Caco-2 (cell line): ENCODE measurements at regions not wholly inside any gene's neighbourhood (a gene's known extent, or its start where the extent isn't known, plus 50 kb on each side); places are given as distances from the start of the nearest gene placed in this dataset.

Source experiments
- BruUV-seq: library from RNA; stranded (reverse); fragments of 400-500 nt; replicated peaks from 2 replicates; lab custom pipeline; 2021; lab: Mats Ljungman, UMichigan
- CTCF ChIA-PET: fragments of 300-600 bp; sonication (Branson Sonifier 250); formaldehyde crosslinking; loops from one replicate; lab custom pipeline; 2022; ENCODE audit warnings: antibody characterized with exemption; lab: Charles Lee
- POLR2A ChIA-PET: fragments of 300-600 bp; sonication (Branson Sonifier 250); formaldehyde crosslinking; loops from one replicate; lab custom pipeline; 2022; ENCODE audit warnings: antibody characterized with exemption; lab: Charles Lee
- DNase-seq, 2 experiments: peaks; one replicate each; pipeline versions ENCODE4 v3.0.0 to v3.0.0-alpha.2; 2020 to 2022
- H3K27me3 ChIP-seq: replicated peaks from 2 replicates; pipeline ENCODE4 v1.6.0; 2011; ENCODE audit warnings: low read length; ENCODE audit not compliant: control insufficient read depth, insufficient read depth
- H3K36me3 ChIP-seq: 2 replicates; pipeline ENCODE4 v1.5.1; 2011; ENCODE audit warnings: low read length; ENCODE audit not compliant: control insufficient read depth, insufficient read depth
- H3K4me1 ChIP-seq: fragments of 250-450 bp; sonication (Bioruptor Pico); 2 replicates; pipeline ENCODE4 v1.5.1; 2020; ENCODE audit warnings: mild to moderate bottlenecking
- H3K4me3 ChIP-seq: 2 replicates; pipeline ENCODE4 v1.5.1; 2011; ENCODE audit warnings: low read depth, mild to moderate bottlenecking, control low read depth, low read length
- H3K9me3 ChIP-seq: fragments of 250-450 bp; sonication (Bioruptor Pico); 2 replicates; pipeline ENCODE4 v1.5.1; 2020; ENCODE audit warnings: mild to moderate bottlenecking, moderate library complexity
- H3K27ac Mint-ChIP-seq: one replicate; pipeline ENCODE4 v1.8.0; 2022; ENCODE audit warnings: mixed read lengths; ENCODE audit not compliant: unreplicated experiment
- H3K27me3 Mint-ChIP-seq: one replicate; pipeline ENCODE4 v1.8.0; 2022; ENCODE audit warnings: mixed read lengths; ENCODE audit not compliant: insufficient read depth, unreplicated experiment
- H3K36me3 Mint-ChIP-seq: one replicate; pipeline ENCODE4 v1.8.0; 2022; ENCODE audit warnings: mild to moderate bottlenecking, mixed read lengths; ENCODE audit not compliant: insufficient read depth, unreplicated experiment
- H3K4me1 Mint-ChIP-seq: one replicate; pipeline ENCODE4 v1.8.0; 2022; ENCODE audit warnings: low read depth, mixed read lengths; ENCODE audit not compliant: unreplicated experiment
- H3K4me3 Mint-ChIP-seq: one replicate; pipeline ENCODE4 v1.8.0; 2022; ENCODE audit warnings: mild to moderate bottlenecking, moderate library complexity, mixed read lengths; ENCODE audit not compliant: unreplicated experiment
- H3K9me3 Mint-ChIP-seq: one replicate; pipeline ENCODE4 v1.8.0; 2022; ENCODE audit warnings: mixed read lengths; ENCODE audit not compliant: unreplicated experiment
- intact Hi-C: fragments of 100-400 bp; cut with micrococcal nuclease; formaldehyde crosslinking; loops from one replicate; pipeline ENCODE4 v1.10.0; 2022; ENCODE audit not compliant: unreplicated experiment
- TF ChIP-seq, protein P1 (sequence below), 2 experiments: fragments of 200-600 bp in 1 of 2; IDR thresholded peaks; 1 replicate in 1 of 2; 2 replicates in 1 of 2; pipeline versions ENCODE4 v1.5.1 to v1.8.0; 2011 to 2022; ENCODE audit warnings: antibody characterized with exemption in 1 of 2, control low read depth in 1 of 2, inconsistent platforms in 1 of 2, low read depth in 1 of 2, low read length in 1 of 2, mild to moderate bottlenecking in 1 of 2, moderate library complexity in 1 of 2; ENCODE audit not compliant: insufficient read depth in 1 of 2, severe bottlenecking in 1 of 2, unreplicated experiment in 1 of 2

DNA sequence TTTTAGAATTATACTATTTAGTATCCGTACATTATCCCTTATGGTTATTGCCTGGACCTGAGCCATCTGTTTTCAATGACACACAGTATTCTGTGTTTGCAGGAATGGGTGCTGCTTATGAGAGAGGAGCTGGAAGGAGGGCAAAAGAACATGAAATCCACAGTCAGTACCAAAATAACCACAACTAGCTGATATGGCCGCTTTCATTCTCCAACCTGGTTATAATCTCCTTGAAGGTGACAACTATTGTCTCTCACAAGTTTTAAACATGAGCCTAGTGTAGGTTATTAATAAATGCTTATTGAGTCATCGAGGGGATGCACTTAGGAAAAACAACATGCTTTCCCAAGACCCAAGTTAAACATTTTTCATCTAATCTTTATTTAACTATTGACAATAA lies 356.6 kb downstream of the BMP2 start:
- no peaks in the 10 kb centered on the region for H3K36me3 ChIP-seq
- no peaks in the 10 kb centered on the region for H3K4me1 ChIP-seq
- H3K9me3 Mint-ChIP-seq = no peaks in the 10 kb centered on the region
- H3K27ac Mint-ChIP-seq = no peak overlapping the region
- intact Hi-C loops = no loop called here
- H3K9me3 ChIP-seq = no peaks in the 10 kb centered on the region
- no peaks in the 10 kb centered on the region for H3K36me3 Mint-ChIP-seq
- TF ChIP-seq, protein P1, sequence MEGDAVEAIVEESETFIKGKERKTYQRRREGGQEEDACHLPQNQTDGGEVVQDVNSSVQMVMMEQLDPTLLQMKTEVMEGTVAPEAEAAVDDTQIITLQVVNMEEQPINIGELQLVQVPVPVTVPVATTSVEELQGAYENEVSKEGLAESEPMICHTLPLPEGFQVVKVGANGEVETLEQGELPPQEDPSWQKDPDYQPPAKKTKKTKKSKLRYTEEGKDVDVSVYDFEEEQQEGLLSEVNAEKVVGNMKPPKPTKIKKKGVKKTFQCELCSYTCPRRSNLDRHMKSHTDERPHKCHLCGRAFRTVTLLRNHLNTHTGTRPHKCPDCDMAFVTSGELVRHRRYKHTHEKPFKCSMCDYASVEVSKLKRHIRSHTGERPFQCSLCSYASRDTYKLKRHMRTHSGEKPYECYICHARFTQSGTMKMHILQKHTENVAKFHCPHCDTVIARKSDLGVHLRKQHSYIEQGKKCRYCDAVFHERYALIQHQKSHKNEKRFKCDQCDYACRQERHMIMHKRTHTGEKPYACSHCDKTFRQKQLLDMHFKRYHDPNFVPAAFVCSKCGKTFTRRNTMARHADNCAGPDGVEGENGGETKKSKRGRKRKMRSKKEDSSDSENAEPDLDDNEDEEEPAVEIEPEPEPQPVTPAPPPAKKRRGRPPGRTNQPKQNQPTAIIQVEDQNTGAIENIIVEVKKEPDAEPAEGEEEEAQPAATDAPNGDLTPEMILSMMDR (IDR thresholded peaks at IDR 0.05; ENCODE audit: insufficient read depth in 1 of 2, low read depth in 1 of 2, low read length in 1 of 2, severe bottlenecking in 1 of 2, unreplicated experiment in 1 of 2) = no peak
- no peaks in the 10 kb centered on the region for H3K27me3 ChIP-seq
- no TSS peak for BruUV-seq
- no peak overlapping the region for H3K4me3 Mint-ChIP-seq
- no peak overlapping the region for H3K4me3 ChIP-seq
- POLR2A ChIA-PET = no interaction called here
- no peaks in the 10 kb centered on the region for H3K27me3 Mint-ChIP-seq
- no peaks in the 10 kb centered on the region for H3K4me1 Mint-ChIP-seq
- CTCF ChIA-PET = no interaction called here
- no peak for DNase-seq

DNA sequence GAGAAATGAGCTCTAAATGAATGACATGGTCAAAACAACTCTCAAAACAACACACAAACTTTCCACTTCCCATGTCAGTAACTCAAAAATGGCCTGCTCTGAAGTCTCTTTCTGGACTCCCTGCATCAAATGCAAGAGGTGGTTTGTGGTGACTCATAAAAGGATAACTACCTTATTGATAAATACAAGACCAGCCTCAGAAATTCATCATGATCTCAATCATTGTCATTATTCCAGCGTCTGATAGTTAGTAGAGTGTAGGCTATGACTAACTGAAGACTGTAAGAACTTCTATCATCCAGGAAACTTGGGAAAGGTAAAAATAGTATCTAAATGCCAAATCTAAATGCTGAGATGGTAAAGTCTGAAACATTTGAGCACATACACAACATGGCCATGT lies 369.4 kb downstream of the BMP2 start:
- ChIA-PET POLR2A (no interaction called here), CTCF (no interaction called here)
- Histone ChIP-seq H3K4me1 (peaks cover 11% of the 10 kb centered on the region), H3K27me3 (no peaks in the 10 kb centered on the region), H3K4me3 (no peak overlapping the region), H3K9me3 (no peaks in the 10 kb centered on the region), H3K36me3 (no peaks in the 10 kb centered on the region)
- no peaks in the 10 kb centered on the region for H3K4me1 Mint-ChIP-seq
- TF ChIP-seq, protein P1 (IDR thresholded peaks at IDR 0.05; ENCODE audit: insufficient read depth in 1 of 2, low read depth in 1 of 2, low read length in 1 of 2, severe bottlenecking in 1 of 2, unreplicated experiment in 1 of 2) = no peak
- no peaks in the 10 kb centered on the region for H3K36me3 Mint-ChIP-seq
- no peak for DNase-seq
- H3K4me3 Mint-ChIP-seq = no peak overlapping the region
- intact Hi-C loops = no loop called here
- no TSS peak for BruUV-seq
- H3K27ac Mint-ChIP-seq = no peak overlapping the region
- no peaks in the 10 kb centered on the region for H3K27me3 Mint-ChIP-seq
- H3K9me3 Mint-ChIP-seq = peaks cover 9% of the 10 kb centered on the region

DNA sequence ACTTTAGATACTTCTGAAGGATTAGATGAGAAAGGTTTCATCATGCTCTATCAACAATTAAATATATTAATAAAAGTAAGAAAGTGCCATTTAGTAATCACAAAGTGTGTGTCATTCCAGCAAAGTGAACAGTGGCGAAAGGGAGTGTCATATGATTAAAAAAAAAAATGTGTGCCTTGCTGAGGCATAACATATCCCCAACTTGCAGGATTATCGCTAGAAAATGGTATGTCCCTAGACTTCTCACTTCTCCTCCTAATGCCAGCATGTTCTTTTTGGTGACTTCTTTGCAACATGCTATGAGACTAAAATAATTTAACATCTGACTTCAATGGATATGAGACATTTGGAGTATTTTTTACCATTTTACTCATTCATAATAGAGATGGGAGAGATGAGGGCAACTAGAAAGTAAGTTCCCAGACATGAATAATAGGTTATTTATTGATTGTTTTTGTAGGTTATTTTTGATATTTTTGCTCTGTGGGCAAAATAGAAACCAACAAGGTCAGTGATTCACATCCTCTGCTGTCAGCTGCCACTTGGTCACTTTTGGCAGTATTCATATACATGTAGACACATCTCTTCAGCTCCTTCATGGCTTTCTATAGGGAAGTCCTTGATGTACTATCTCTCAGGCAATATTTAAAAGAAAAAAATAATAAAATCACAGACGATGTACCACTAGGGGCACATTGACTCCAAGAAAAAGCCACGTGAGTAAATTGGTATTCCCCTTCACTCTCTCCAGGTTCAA lies 370.1 kb downstream of the BMP2 start:
- CTCF ChIA-PET = interaction anchor here (1.3 kb wide), 1 partner anchor 10 kb away, joined by 3 read pairs; no protein-coding TSS in a partner anchor

More for the DNA sequence above, 370.1 kb downstream of the BMP2 start:
- H3K36me3 Mint-ChIP-seq = no peaks in the 10 kb centered on the region
- no peak for DNase-seq
- H3K4me3 ChIP-seq = no peak overlapping the region
- no peaks in the 10 kb centered on the region for H3K27me3 ChIP-seq
- H3K9me3 ChIP-seq = no peaks in the 10 kb centered on the region
- intact Hi-C loops = loop anchor here (1.0 to 2.0 kb wide), 2 partner anchors 10 to 23 kb away; no protein-coding TSS in a partner anchor
- H3K4me1 ChIP-seq = peaks cover 11% of the 10 kb centered on the region
- H3K27me3 Mint-ChIP-seq = no peaks in the 10 kb centered on the region
- no TSS peak for BruUV-seq
- H3K4me3 Mint-ChIP-seq = no peak overlapping the region
- TF ChIP-seq, protein P1 (IDR thresholded peaks at IDR 0.05; ENCODE audit: insufficient read depth in 1 of 2, low read depth in 1 of 2, low read length in 1 of 2, severe bottlenecking in 1 of 2, unreplicated experiment in 1 of 2) = peak; percentile 16 to 25
- POLR2A ChIA-PET = no interaction called here
- no peaks in the 10 kb centered on the region for H3K4me1 Mint-ChIP-seq
- H3K36me3 ChIP-seq = no peaks in the 10 kb centered on the region
- H3K27ac Mint-ChIP-seq = no peak overlapping the region
- H3K9me3 Mint-ChIP-seq = peaks cover 9% of the 10 kb centered on the region
